HG03139 (cell line): ENCODE measurements at regions not wholly inside any gene's neighbourhood (a gene's known extent, or its start where the extent isn't known, plus 50 kb on each side); places are given as distances from the start of the nearest gene placed in this dataset.

Source experiments
- ATAC-seq: cut with Tn5 transposase; IDR thresholded peaks from one replicate; pipeline ENCODE4 v1.9.1; 2021; ENCODE audit not compliant: unreplicated experiment

DNA sequence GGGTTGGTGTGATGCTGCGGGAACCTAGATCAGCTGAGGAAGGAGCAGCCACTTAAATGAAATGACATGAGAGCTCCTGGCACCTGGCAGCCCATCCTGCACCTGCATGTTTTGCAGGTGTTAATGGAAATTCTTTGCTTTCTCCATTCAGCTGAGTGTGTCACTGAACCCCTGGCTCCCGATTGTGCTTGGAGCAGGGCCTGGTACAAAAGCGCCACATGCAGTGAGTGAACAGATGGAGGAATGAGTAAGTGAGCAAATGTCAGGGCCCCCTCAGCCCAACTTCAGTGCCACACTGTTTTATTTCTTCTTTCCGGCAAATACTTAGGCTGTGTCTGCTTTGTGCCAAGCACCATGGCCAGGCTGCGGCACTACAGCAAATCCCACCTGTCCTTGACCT lies 132.2 kb downstream of the ASB7 start:
- no peak for ATAC-seq

DNA sequence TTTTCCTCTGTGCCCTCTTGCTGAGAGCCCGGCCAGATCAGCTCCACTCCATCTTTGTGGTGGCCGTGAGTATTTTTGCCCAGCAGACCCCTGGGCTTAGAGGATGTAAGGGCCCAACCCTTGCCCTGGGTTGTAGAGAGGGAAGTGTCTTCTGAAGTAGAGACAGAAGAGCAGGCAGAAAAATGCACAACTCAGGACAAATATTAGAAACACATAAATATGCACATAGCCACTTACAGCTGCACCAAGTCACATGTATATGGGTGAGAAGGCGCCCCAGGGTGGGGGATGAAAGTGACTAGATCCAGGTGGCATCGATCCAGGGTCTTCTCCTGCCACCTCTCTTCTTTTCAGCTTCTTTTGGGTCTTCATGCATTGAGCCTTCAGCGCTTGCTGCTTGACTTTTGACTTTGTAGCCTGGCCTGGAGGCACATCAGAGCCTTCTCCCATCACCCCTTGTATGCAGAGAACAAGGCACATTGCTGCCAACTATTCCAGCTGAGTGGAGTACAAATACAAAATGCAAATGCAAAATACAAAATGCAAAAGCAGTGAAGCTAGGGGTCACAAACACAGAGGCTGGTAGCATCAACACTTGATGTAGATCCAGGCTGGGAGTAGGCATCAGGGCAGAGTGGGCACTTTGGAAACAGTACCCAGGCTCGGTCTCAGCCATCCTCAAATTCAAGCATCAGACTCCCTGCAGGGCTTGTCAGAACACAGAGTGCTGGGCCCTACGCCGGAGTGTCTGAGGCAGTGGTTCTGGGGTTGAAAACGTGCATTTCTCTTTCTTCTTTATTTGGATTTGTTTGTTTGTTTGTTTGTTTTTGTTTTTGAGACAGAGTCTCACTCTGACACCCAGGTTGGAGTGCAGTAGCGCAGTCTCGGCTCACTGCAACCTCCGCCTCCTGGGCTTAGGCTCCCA lies 133.0 kb downstream of the ASB7 start:
- no peak for ATAC-seq

DNA sequence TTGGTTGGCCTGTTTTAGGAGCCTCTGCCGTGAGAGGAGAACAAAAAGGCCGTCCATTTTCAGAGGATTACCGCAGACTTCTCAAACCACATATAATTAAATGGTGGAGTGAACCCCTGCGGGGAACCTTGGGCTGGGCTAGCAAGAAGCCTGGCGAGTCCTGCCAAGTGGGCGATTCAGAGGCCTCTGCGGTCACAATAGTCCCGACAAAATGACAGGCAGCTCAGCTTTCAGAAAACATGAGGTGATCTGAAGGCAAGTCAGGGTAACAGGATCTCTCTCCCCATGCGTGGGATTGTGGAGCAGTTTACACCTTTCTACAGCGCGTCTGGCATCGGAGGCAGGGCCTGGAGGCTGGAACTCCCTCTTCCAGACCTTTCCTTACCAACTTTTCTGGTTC lies 134.8 kb downstream of the ASB7 start:
- no peak for ATAC-seq

DNA sequence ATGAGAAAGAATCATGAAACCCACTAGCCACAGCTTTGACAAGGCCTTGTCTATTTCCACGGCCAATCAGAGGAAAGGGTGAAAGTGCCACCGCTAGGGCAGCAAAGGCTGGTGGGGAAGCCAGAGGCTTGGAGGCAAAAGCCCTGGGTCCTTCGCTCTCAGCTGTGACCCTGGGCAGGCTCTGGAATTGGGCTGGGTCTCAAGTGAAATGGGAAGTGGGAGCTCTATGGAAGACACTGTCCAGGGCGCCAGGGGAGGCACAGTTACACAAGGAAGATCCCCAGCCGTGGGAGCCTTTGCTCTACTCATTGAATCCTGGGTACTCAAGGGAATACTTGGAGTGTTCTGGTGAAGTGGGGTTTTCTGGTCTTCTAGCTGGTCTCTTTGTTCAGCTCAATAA lies 136.2 kb downstream of the ASB7 start:
- ATAC-seq: no peak

DNA sequence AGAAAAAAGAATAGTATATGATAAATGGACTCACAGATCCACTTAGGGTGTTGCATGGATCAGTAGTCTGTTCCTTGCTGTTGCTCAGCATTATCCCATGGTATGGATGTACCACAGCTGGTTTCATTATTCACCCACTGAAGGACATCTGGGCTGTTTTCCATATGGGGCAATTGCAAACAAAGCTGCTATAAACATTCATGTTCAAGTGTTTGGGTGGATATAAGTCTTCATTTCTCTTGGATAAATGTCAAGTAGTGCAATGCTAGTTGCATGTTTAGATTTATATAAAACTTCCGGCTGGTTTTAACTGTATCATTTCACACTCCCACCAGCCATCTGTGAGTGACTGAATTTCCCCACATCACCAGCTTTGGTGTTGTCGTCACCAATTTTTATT lies 137.7 kb downstream of the ASB7 start:
- ATAC-seq: no peak

DNA sequence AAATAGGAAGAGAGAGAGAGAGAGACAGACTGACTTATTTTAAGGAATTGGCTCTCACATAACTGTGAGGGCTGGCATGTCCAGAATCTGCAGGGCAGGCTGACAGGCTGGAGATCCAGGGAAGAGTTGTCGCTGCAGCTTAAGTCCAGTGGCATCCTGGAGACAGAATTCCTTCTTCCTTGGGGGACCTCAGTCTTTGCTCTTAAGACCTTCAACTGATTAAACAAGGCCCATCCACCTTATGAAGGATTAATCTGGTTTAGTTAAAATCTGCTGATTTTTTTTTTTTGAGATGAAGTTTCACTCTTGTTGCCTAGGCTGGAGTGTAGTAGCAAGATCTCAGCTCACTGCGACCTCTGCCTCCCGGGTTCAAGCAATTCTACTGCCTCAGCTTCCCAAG lies 128.0 kb upstream of the ALDH1A3 start:
- ATAC-seq: no peak

DNA sequence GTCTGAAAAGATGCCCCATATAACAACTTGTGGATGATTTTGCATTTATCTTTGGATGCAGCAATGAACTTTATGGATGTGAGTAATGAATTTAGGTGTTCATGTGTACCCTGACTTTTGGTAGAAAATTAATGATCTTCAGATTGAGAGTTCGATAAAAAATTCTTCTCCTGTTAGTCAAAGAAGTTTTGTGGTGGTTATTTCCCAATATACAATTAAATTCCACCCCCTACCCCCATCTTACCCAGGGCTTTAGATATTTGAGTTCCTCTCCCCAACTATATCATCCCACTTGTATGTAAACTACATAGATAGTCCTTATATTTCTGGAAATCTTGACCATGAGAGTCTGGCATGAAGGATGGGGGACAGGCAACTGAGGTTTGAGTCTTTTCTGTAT lies 126.1 kb upstream of the ALDH1A3 start:
- ATAC-seq: no peak

DNA sequence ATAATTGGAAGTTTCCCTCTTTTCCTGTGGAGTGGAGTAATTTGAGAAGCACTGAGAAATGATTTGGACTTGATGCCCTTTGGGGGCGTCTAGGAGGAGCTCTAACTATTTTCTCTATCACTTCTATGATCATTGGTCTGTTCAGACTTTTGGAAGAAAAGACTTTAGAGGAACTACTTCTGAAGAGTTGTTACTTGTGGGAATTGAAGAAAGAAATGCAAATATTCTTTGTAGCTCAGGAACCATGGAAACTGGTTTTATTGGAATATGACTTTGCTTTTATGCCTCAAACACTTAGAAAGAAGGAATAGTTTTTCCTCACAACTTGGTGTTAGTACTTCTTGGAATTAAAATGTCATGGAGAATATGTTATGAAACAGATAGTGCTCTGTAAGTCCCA lies 122.0 kb upstream of the ALDH1A3 start:
- no peak for ATAC-seq

DNA sequence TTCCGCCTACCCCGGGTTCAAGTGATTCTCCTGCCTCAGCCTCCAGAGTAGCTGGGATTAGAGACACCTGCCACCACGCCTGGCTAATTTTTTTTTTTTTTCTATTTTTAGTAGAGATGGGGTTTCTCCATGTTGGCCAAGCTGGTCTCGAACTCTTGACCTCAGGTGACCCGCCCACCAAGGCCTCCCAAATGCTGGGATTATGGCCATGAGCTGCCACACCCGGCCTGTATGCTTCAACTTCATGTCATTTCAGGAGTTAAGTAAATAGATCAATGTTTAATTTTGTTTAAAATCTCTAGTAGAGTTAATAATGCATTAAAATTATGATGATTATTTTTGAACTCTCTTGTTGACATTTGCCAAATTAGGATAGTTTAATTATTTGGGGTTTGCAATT lies 121.1 kb upstream of the ALDH1A3 start:
- no peak for ATAC-seq

DNA sequence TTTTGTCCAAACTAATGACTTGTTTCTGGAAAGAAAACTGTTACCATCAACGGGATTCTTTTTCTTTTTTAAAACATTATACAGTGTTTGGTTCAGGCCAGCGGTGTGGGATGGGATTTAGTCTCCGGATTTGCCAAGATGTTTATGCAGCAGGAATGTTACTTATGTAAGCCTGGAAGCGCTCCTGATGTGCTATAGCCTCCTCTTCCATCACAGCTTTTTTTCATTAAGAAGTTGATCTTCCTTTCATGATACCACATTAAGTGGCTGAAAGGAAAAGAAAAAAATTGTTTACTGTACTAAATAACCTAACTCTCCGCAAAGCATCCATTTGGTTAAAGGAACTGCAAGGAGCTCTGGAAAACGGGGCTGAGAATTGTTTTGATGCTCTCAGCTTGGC lies 120.5 kb upstream of the ALDH1A3 start:
- ATAC-seq: no peak

DNA sequence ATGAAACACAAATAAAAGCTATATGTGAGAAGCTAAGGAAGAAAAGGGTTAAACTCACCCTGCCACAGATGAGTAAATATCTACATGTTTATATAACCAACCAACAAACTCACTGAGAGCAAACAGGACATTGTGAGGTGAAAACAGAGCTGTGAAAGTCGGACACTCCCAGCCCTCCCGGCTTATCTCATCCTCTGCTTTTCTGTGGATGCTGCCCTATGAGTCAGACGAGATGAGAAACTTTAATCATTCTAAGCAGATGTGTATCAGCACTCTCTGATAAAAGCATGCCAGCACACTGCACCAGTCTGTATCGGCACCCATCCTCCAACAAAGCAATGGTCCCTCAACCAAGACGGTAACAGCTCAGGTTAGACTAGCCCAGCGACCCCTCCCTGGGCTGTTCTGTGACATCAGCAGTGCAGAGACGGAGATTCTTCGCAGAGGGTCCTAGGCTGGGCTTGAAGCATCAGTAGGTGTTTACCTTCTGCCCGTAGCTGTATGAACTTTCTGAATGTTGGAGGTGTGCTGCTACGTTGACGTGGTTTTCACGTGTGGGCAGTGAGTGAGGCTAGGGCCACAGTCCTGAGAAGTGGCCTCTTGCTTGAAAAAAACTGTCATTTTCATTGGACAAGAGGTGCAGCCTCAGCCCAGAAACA lies 119.8 kb upstream of the ALDH1A3 start:
- ATAC-seq: no peak

DNA sequence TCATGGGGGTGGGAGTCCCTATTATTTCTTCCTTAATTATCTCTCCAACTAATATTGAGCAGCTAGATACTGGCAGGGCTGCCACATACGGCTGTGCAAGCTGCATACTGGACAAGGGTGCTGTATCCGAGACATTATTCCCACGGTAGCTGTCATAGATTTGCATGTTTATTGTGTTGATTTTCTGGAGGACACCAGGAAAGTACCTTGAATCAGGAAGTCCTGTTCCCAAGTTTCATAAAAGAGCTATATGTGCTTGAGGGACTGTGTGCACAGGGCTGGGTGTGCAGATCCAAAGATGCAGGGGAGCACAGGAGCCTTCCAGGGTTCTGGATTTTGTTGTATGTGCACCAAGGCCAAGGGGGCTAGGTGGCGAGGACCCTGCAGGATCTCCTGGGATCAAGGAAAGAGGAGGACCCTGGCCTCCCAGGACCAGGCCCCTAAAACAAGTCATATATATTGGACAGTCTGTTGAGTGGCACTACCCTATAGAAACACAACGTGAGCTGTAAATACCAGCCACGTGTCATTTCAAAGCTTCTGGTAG lies 119.2 kb upstream of the ALDH1A3 start:
- ATAC-seq: no peak

DNA sequence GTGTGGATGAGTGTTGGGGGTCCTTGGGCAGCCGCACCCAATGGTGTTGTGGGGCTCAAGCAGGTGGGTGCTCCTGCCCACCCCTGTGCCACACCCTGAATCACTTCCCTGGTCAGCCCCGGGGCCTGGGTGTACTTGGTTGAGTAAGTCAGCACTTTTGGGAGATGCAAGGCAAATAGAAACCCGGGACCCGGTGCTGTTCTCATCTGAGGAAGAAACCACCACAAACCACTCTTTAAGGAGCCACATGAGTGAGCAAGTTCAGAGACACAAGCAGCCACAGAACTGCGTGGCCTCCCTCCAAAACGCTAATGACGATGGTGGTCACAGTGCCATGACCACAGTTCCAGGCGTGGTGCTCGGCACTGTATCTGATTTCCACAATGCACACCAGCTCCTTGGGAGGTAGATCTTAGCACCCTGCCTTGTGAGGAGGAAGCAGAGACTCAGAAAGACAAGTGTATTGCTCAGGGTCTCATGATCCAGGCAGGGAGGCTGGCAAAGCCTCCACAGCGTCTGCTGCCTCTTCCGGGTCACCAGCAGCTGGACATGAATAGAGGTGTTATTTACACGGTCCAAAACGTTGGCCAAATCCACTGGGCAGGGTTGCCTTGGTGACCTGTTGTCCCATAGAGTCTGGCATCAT lies 118.2 kb upstream of the ALDH1A3 start:
- ATAC-seq: no peak

DNA sequence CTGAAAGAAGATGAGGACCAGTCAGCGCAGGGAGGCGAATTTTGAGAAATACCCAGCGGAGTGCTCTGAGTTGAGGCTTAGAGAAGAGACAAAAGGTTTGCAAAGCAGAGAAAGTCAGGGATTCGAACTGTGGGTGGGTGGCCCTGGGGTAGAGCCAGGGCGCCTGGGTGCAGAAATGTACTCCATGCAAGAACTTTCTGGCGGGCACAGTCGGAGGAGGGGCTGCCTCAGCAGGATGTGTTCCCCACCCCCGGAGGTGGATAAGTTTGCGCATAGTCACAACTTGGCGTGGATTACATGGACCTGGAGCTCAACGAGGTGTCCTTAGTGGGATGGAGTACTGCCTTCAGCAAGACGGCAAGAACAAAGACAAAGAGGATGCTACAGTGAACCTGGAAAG lies 117.3 kb upstream of the ALDH1A3 start:
- ATAC-seq: no peak

DNA sequence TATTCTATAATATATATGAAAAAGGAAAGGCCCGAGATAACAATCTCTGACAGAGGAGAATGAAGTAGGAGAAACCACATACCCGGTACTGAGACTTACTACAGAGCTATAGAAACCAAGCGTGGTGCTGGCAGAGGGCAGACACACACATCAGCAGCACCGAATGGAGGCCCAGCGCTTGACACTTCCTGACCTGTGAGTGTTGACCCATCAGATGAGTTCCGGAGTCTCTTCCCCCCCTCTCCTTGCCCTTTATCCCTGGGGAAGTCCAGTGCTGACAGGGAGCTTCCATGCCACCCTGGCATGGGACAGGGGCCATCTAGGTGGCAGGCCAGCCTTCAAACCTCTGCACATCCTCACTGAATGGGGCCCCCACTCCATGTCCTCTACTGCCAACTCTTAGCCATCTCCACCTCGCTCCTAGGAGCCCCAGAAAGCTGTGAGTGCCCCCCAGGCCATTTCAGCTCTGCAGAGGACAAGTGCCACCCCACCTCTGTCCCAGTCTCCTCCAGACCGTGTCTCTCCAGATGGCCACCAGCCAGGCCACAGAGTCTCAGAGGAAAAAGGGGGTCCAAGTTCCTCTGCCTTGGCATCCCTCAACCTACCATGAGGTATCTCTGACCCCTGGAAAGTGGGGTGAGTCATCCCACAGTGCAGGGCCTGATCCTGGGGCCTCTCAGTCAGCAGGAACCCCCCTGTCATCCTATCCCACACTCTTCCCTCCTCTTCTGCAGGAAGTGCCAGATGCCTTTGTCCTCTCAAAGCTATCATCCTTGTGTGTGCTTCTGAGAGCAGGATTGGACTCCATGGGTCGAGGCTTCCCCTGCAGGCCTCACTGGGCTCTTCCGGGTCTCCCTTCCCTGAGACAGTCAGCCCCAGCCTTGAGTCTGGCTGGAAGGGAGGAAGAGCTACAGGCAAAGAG lies 116.5 kb upstream of the ALDH1A3 start:
- no peak for ATAC-seq

DNA sequence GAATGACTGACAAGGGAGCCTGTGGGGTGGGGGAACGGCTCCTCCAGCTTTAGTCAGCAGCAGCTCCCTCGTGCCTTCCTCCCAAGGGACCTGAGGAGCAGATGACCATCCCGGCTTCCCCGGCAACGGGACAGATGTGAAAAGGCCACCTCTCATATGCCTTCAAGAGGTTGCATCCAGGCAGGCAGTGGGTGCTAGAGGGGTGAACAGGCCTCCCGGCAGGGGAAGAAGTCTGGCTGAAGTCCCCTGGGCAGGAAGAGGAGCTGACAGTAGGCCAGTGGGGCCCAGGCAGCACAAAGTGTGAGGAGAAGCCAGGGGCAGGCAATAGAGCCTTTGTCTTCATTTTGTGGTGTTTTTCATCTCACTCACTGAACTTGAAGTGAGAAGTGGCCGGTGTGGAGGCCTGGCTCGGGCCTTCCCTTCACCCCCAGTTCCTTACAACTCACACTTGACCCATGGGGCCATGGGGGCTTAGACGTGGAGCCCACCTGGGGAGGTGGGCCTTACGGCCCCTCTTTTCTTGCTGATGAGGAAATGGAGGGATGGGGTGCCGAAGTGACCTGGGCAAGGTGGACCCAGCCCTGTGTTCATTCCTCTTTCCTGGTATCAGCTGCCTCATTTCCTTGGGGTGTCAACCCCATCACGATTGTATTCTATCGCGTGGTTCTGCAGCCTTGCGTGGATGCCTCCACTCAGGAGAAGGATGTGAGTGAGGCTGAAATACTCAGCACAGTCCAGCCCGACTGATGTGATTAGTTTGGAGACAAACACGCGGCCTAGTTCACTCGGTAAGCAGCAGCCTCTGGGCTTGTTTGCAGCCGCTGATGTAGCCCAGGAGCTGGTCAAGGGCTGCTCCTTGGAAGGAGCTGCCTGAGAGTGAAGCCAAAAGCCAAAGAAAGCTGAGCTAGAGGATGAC lies 115.5 kb upstream of the ALDH1A3 start:
- no peak for ATAC-seq

DNA sequence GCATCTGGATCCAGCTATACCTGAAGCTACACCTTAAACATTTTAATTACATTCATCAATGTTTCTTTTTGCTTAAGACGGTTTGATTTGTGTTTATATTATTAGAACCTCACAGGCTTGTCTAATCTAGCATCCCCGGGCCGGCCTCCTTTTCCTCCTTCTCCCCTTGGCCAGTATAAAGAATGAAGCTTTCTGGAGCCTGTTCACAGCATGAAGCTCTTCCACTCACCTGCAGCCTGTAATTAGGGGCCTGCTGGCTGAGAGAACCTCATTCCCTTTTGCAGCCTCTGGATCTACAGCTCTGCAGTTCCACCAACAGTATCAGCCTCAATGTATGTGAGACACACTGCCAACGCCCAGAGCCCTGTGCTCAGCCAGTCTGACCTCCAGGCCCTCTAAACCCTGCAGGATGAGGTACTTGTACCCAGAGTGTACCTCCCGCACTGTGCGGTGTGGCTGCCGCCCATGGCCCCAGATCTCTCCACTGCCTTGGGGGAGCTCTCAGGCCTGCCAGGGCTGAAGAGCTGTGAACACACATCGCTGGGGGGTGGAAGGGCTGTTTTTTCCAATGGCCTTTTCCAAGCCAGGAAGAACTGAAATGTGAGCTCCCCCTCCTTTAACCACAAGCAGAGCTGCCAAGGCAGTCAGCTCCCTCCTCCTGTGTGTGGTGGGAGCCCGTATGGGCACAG lies 114.7 kb upstream of the ALDH1A3 start:
- ATAC-seq: no peak

DNA sequence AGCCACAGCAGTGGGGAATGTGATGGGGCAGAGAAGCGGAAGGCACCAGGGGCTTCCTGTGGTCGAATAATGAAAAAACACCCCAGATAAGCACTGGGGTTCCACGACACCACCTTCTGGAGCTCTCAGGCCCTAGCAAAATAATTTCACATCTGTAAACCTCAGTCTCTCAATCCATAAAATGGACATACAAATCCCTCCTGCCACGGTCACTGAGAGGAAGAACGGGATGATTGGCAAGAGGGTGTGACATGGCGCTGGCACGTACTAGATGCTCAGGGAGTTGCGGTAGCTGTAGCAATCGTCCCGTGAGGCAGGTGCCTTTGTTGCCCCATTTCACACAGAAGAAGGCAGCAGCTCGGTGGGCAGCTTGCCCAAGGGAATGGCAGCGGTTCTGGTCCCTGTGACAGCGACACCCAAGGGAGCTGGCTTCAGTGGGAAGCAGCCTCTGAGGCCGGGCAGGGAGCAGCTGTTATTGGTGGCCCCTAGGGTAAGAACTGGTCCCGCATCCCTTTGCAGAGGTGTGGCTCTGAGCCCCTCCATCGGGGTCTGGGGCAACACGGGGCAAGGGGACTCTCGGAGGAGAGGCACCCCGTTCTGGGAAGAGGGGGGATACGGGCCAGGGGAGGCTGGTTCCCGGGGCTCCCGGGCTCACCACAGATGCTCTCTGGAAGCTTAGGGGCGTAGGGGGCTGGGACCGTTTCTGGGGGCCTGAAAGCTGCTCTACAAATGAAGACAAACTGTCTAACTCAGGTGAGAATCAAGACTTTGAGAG lies 114.0 kb upstream of the ALDH1A3 start:
- no peak for ATAC-seq
